ENCODE measurements at regions not wholly inside any gene's neighbourhood (a gene's known extent, or its start where the extent isn't known, plus 50 kb on each side); places are given as distances from the start of the nearest gene placed in this dataset.

- TF ChIP-seq POLR2AphosphoS5 (IDR thresholded peaks at IDR 0.05; ENCODE audit: borderline replicate concordance, low read depth, low read length) (no peak), EZH2 (IDR thresholded peaks at IDR 0.05) (no peak), FOXP2 (optimal IDR thresholded peaks at IDR 0.05; ENCODE audit: control extremely low read depth, extremely low read length, insufficient read depth) (no peak)
Observed at GRCh38 chr6:137768935-137769334, 98.1 kb upstream of the TNFAIP3 start.
